Activated CD4-positive, alpha-beta T cell treated with anti-CD3 and anti-CD28 coated beads, Interleukin-2, amount 50 U/mL, for 1 hour (primary cell): ENCODE measurements at regions not wholly inside any gene's neighbourhood (a gene's known extent, or its start where the extent isn't known, plus 50 kb on each side); places are given as distances from the start of the nearest gene placed in this dataset.

Source experiments
- DNase-seq: peaks from one replicate; pipeline ENCODE4 v3.0.0-alpha.2; 2020

- DNase-seq: no peak
Measured at GRCh38 chr1:87937831-87938395, 609.2 kb downstream of the LMO4 start.

GRCh38 chr1:87938631-87939030 is 610.0 kb downstream of the LMO4 start:
- DNase-seq: no peak

GRCh38 chr1:87939444-87939843 is 610.8 kb downstream of the LMO4 start:
- no peak for DNase-seq

- no peak for DNase-seq
Measured at GRCh38 chr1:87940421-87940820, 611.7 kb downstream of the LMO4 start.

- DNase-seq: no peak
Measured at GRCh38 chr1:87941337-87941946, 612.8 kb downstream of the LMO4 start.

GRCh38 chr1:87942165-87942564 is 613.5 kb downstream of the LMO4 start:
- DNase-seq: no peak

GRCh38 chr1:87949711-87950110 is 621.0 kb downstream of the LMO4 start:
- DNase-seq: no peak

- no peak for DNase-seq
Measured at GRCh38 chr1:87950369-87950768, 621.7 kb downstream of the LMO4 start.

GRCh38 chr1:87951409-87951808 is 622.7 kb downstream of the LMO4 start:
- DNase-seq: no peak

GRCh38 chr1:87951852-87952251 is 623.2 kb downstream of the LMO4 start:
- no peak for DNase-seq

GRCh38 chr1:87953121-87953520 is 624.4 kb downstream of the LMO4 start:
- no peak for DNase-seq

GRCh38 chr1:87953732-87954344 is 625.2 kb downstream of the LMO4 start:
- peak; percentile 38 for DNase-seq

- DNase-seq: no peak
Measured at GRCh38 chr1:87955038-87955437, 626.4 kb downstream of the LMO4 start.

GRCh38 chr1:87956072-87956471 is 627.4 kb downstream of the LMO4 start:
- no peak for DNase-seq

- DNase-seq: no peak
Measured at GRCh38 chr1:87956750-87957149, 628.1 kb downstream of the LMO4 start.

- DNase-seq: no peak
Measured at GRCh38 chr1:87957331-87957730, 628.7 kb downstream of the LMO4 start.

GRCh38 chr1:87958201-87958600 is 629.5 kb downstream of the LMO4 start:
- no peak for DNase-seq

- no peak for DNase-seq
Measured at GRCh38 chr1:87958716-87959115, 630.0 kb downstream of the LMO4 start.

- no peak for DNase-seq
Measured at GRCh38 chr1:87959236-87959635, 630.6 kb downstream of the LMO4 start.

GRCh38 chr1:87961992-87962391 is 633.3 kb downstream of the LMO4 start:
- no peak for DNase-seq

- DNase-seq: no peak
Measured at GRCh38 chr1:87963556-87963955, 634.9 kb downstream of the LMO4 start.

- DNase-seq: no peak
Measured at GRCh38 chr1:87965193-87965592, 636.5 kb downstream of the LMO4 start.

- DNase-seq: no peak
Measured at GRCh38 chr1:87968197-87968955, 639.7 kb downstream of the LMO4 start.

- no peak for DNase-seq
Measured at GRCh38 chr1:87969040-87969439, 640.4 kb downstream of the LMO4 start.
